ENCODE measurements at regions not wholly inside any gene's neighbourhood (a gene's known extent, or its start where the extent isn't known, plus 50 kb on each side); places are given as distances from the start of the nearest gene placed in this dataset.

DNA sequence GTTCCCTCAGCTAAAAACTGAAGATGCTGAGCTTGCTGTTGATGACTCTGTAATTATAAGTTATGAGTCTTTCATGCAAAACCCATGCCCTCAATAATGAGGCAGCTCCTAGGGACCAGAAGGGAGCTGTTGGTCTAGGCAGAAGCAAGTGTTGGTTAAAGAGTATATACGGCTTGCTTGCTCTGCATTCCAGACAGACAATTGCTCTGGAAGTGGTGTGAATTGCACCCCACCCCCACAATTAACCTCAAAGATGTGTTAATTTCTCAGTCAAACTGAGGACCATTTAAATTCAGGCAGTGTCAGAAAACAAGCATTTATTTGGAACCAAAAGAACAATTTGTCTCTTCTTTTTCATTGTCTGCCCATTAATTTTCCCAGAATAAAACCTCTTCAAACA is 163.5 kb upstream of the EOMES start:
- Histone ChIP-seq H3K27ac (no peak overlapping the region), H3K36me3 (no peaks in the 10 kb centered on the region), H3K4me1 (no peaks in the 10 kb centered on the region), H3K9me3 (replicated peaks) (no peaks in the 10 kb centered on the region), H3K4me3 (no peak overlapping the region), H3K27me3 (no peaks in the 10 kb centered on the region)
- no peak for DNase-seq

DNA sequence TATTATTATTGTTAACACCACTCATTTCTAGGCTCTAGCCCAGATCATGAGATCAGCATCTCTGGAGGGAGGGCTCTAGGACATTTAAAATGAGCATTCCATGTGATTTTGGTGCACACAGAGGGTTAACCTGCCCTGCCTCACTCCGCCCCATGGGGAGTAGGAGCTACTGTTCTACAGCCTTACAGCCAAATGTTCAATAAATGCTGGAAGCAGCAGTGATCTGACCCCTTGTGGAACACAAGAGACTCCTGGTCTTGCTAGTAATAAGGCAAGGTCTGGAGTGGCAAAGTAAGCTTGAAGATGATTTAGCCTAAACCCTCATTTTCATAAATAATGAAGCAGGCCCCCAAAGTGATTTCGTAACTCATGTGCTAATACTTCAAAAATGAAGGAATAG is 166.4 kb upstream of the EOMES start:
- H3K9me3 ChIP-seq (replicated peaks) = no peaks in the 10 kb centered on the region
- no peak overlapping the region for H3K4me3 ChIP-seq
- H3K4me1 ChIP-seq = no peaks in the 10 kb centered on the region
- H3K27ac ChIP-seq = no peak overlapping the region
- no peaks in the 10 kb centered on the region for H3K36me3 ChIP-seq
- DNase-seq = no peak
- H3K27me3 ChIP-seq = no peaks in the 10 kb centered on the region

- H3K9me3 ChIP-seq (replicated peaks) = no peaks in the 10 kb centered on the region
- H3K4me1 ChIP-seq = no peaks in the 10 kb centered on the region
- H3K4me3 ChIP-seq = no peak overlapping the region
- H3K27ac ChIP-seq = no peak overlapping the region
- H3K36me3 ChIP-seq = no peaks in the 10 kb centered on the region
- H3K27me3 ChIP-seq = no peaks in the 10 kb centered on the region
- DNase-seq = no peak
Measured at GRCh38 chr3:27889745-27890144, 167.6 kb upstream of the EOMES start.

DNA sequence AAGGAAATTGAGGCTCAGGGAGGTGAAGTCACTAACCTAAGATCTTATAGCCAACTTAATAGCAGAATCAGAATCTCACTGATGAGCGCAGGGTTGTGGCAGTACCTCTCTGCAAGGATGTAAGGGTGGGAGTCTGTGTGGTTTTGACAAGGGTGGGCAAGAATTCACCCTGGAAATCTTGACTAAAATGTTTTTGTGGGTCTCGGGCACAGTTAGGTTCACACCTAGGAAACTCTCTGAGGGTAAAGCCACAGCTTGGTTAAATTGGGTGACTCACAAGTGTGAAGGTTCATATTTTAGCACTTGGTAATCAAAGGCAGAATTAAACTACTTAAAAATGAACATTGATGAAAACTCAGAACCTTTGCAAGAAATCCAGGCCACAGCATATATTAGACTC is 178.2 kb upstream of the EOMES start:
- H3K4me3 ChIP-seq = no peak overlapping the region
- no peak for DNase-seq
- H3K27ac ChIP-seq = no peak overlapping the region
- H3K27me3 ChIP-seq = no peaks in the 10 kb centered on the region
- no peaks in the 10 kb centered on the region for H3K4me1 ChIP-seq
- H3K36me3 ChIP-seq = no peaks in the 10 kb centered on the region
- H3K9me3 ChIP-seq (replicated peaks) = no peaks in the 10 kb centered on the region

DNA sequence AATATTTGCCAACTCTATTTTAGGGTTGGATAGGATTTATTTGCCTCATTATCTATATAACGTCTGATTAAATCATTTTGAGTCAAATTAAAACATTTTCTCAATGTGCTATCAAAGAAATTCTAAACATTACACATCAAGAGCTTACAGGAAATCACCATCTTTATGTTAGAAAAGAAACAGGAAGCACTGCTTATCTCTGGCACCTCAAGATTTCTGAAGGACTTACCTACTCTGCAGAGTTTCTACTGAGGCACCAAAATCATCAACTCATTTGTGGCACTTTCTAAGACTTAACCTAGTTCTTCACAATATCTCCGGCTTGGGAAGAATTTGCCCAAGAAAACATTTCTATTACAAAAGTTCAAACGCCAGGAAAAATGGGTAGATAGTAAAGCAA is 181.3 kb upstream of the EOMES start:
- no peak for DNase-seq
- Histone ChIP-seq H3K4me3 (no peak overlapping the region), H3K27me3 (no peaks in the 10 kb centered on the region), H3K36me3 (no peaks in the 10 kb centered on the region), H3K9me3 (replicated peaks) (no peaks in the 10 kb centered on the region), H3K4me1 (no peaks in the 10 kb centered on the region), H3K27ac (no peak overlapping the region)

GRCh38 chr3:27905625-27906024 is 183.5 kb upstream of the EOMES start:
- H3K27me3 ChIP-seq = 0 out of 2 replicates have a peak, but pooled peaks cover under 1% of the 10 kb centered on the region
- no peak for DNase-seq

GRCh38 chr3:27907148-27907547 is 185.0 kb upstream of the EOMES start:
- Histone ChIP-seq H3K36me3 (no peaks in the 10 kb centered on the region), H3K9me3 (replicated peaks) (no peaks in the 10 kb centered on the region), H3K27me3 (peaks cover 5% of the 10 kb centered on the region; the same call in 1 of the 2 replicates), H3K4me1 (no peaks in the 10 kb centered on the region), H3K4me3 (no peak overlapping the region), H3K27ac (no peak overlapping the region)
- no peak for DNase-seq

More at GRCh38 chr3:27905625-27906024, 183.5 kb upstream of the EOMES start:
- no peaks in the 10 kb centered on the region for H3K9me3 ChIP-seq (replicated peaks)
- no peaks in the 10 kb centered on the region for H3K36me3 ChIP-seq
- no peak overlapping the region for H3K27ac ChIP-seq
- no peaks in the 10 kb centered on the region for H3K4me1 ChIP-seq
- H3K4me3 ChIP-seq = no peak overlapping the region

DNA sequence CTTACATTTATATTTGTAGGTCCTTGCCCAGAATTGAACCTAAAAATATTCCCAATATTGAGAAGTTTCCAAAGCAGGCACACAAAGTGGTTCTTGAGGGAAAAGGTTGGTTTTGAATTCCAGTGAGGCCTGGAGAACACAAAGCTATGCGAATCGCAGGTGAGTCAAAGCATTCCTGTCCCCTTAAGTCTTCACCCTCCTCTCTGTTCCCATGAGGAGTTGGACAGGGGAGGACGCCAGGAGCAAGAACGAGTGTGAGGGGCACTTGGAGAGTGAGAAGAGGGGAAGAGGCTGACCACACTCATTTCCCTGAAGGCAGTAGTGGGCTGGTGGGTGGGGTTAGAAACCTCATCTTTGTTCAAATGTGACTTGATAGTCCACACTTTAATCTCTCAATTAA is 185.8 kb upstream of the EOMES start:
- no peak overlapping the region for H3K27ac ChIP-seq
- no peaks in the 10 kb centered on the region for H3K9me3 ChIP-seq (replicated peaks)
- no peaks in the 10 kb centered on the region for H3K36me3 ChIP-seq
- no peaks in the 10 kb centered on the region for H3K4me1 ChIP-seq
- DNase-seq = no peak
- H3K27me3 ChIP-seq = peaks cover 5% of the 10 kb centered on the region; the same call in 1 of the 2 replicates
- H3K4me3 ChIP-seq = no peak overlapping the region

- no peaks in the 10 kb centered on the region for H3K36me3 ChIP-seq
- no peaks in the 10 kb centered on the region for H3K9me3 ChIP-seq (replicated peaks)
- H3K27me3 ChIP-seq = peaks cover 5% of the 10 kb centered on the region; the same call in 1 of the 2 replicates
- no peak overlapping the region for H3K27ac ChIP-seq
- DNase-seq = no peak
- no peak overlapping the region for H3K4me3 ChIP-seq
- H3K4me1 ChIP-seq = no peaks in the 10 kb centered on the region
Measured at GRCh38 chr3:27910456-27910855, 188.3 kb upstream of the EOMES start.

GRCh38 chr3:27914199-27914598 is 192.1 kb upstream of the EOMES start:
- Histone ChIP-seq H3K4me3 (no peak overlapping the region), H3K27me3 (peaks cover 5% of the 10 kb centered on the region; the same call in 1 of the 2 replicates), H3K36me3 (no peaks in the 10 kb centered on the region), H3K4me1 (no peaks in the 10 kb centered on the region), H3K9me3 (replicated peaks) (no peaks in the 10 kb centered on the region), H3K27ac (no peak overlapping the region)
- DNase-seq = peak; percentile 11 to 22

- Histone ChIP-seq H3K4me1 (no peaks in the 10 kb centered on the region), H3K27ac (no peak overlapping the region), H3K9me3 (replicated peaks) (no peaks in the 10 kb centered on the region), H3K4me3 (no peak overlapping the region), H3K36me3 (no peaks in the 10 kb centered on the region), H3K27me3 (no peaks in the 10 kb centered on the region)
- no peak for DNase-seq
Measured at GRCh38 chr3:27923349-27924068, 201.4 kb upstream of the EOMES start.

- H3K27ac ChIP-seq = no peak overlapping the region
- no peak overlapping the region for H3K4me3 ChIP-seq
- H3K9me3 ChIP-seq (replicated peaks) = no peaks in the 10 kb centered on the region
- no peak for DNase-seq
- no peaks in the 10 kb centered on the region for H3K4me1 ChIP-seq
- no peaks in the 10 kb centered on the region for H3K36me3 ChIP-seq
- H3K27me3 ChIP-seq = no peaks in the 10 kb centered on the region
Measured at GRCh38 chr3:27927882-27928281, 205.8 kb upstream of the EOMES start.

GRCh38 chr3:27930052-27930602 is 208.0 kb upstream of the EOMES start:
- Histone ChIP-seq H3K9me3 (replicated peaks) (no peaks in the 10 kb centered on the region), H3K4me3 (no peak overlapping the region), H3K27ac (no peak overlapping the region), H3K4me1 (no peaks in the 10 kb centered on the region), H3K36me3 (no peaks in the 10 kb centered on the region), H3K27me3 (no peaks in the 10 kb centered on the region)
- no peak for DNase-seq

- H3K4me1 ChIP-seq = peaks cover 9% of the 10 kb centered on the region
- H3K27ac ChIP-seq = no peak overlapping the region
- H3K36me3 ChIP-seq = no peaks in the 10 kb centered on the region
- no peak for DNase-seq
- no peaks in the 10 kb centered on the region for H3K27me3 ChIP-seq
- no peak overlapping the region for H3K4me3 ChIP-seq
- no peaks in the 10 kb centered on the region for H3K9me3 ChIP-seq (replicated peaks)
Measured at GRCh38 chr3:27935492-27935891, 213.4 kb upstream of the EOMES start.

DNA sequence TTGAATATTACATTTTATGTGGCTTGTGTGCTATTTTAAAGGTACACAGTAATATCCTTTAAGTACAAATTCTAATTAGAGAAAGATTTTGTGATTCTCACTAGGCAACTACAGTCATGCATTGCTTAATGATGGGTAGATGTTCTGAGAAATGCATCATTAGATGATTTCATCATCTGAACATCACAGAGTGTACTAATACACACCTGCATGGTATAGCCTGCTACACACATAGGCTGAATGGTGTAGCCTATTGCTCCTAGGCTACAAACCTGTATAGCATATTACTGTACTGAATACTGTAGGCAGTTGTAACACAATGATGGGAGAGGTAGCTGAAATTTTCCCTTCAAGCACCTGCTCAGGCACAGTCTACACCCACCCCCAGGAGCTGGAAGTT is 217.4 kb upstream of the EOMES start:
- no peak for DNase-seq
- H3K27ac ChIP-seq = no peak overlapping the region
- no peaks in the 10 kb centered on the region for H3K36me3 ChIP-seq
- no peaks in the 10 kb centered on the region for H3K27me3 ChIP-seq
- no peaks in the 10 kb centered on the region for H3K9me3 ChIP-seq (replicated peaks)
- H3K4me3 ChIP-seq = no peak overlapping the region
- H3K4me1 ChIP-seq = peaks cover 9% of the 10 kb centered on the region

DNA sequence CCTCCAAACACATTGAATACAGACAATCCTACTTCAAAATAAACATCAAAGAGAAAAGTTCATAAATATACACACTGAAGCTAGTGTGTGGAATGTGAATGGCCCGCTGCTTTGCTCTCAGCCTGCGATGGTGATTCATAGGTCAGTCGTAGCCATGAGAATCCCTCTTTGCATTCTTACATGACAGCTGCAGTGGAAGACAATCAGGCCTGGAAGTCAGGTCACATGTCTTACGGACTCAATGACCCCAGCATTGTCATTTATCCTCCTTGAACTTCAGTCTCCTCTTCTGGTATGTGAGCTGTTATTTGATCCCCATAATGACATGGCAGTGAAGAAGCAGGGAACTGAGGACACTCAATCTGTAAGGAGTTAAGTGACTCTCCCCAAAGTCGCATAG is 217.8 kb upstream of the EOMES start:
- no peaks in the 10 kb centered on the region for H3K36me3 ChIP-seq
- peak; percentile 41 to 56 for DNase-seq
- H3K27ac ChIP-seq = no peak overlapping the region
- H3K4me3 ChIP-seq = no peak overlapping the region
- peaks cover 9% of the 10 kb centered on the region for H3K4me1 ChIP-seq
- no peaks in the 10 kb centered on the region for H3K27me3 ChIP-seq
- H3K9me3 ChIP-seq (replicated peaks) = no peaks in the 10 kb centered on the region
